HepG2 (cell line): ENCODE measurements at regions not wholly inside any gene's neighbourhood (a gene's known extent, or its start where the extent isn't known, plus 50 kb on each side); places are given as distances from the start of the nearest gene placed in this dataset.

ENCODE experiments used
- CENPT ChIP-seq: sonication (generic); formaldehyde crosslinking; IDR thresholded peaks from 2 replicates; pipeline ENCODE4 v1.8.0; 2022; ENCODE audit warnings: low read depth, mild to moderate bottlenecking, moderate library complexity, missing genetic modification reagents
- ELF1 ChIP-seq: sonication (generic); formaldehyde crosslinking; IDR thresholded peaks from 2 replicates; pipeline ENCODE4 v1.4.0; 2020; ENCODE audit warnings: missing genetic modification reagents
- MEF2D ChIP-seq: sonication (generic); formaldehyde crosslinking; IDR thresholded peaks from 2 replicates; pipeline ENCODE4 v1.5.1; 2020; ENCODE audit warnings: mild to moderate bottlenecking, missing genetic modification reagents
- NRL ChIP-seq: sonication (generic); formaldehyde crosslinking; IDR thresholded peaks from 2 replicates; pipeline ENCODE4 v1.5.0; 2020; ENCODE audit warnings: missing genetic modification reagents, mild to moderate bottlenecking, moderate library complexity, borderline replicate concordance
- PCBP1 ChIP-seq: fragments of 200-400 bp; formaldehyde crosslinking; IDR thresholded peaks from 2 replicates; pipeline ENCODE4 v1.6.1; 2017; ENCODE audit warnings: mild to moderate bottlenecking, low read depth, low read length, borderline replicate concordance
- ZBTB8A ChIP-seq: sonication (generic); formaldehyde crosslinking; IDR thresholded peaks from 2 replicates; pipeline ENCODE4 v1.4.0; 2020; ENCODE audit warnings: mild to moderate bottlenecking, low read depth, missing genetic modification reagents, borderline replicate concordance
- ZFP36L1 ChIP-seq: sonication (generic); formaldehyde crosslinking; IDR thresholded peaks from 2 replicates; pipeline ENCODE4 v1.8.0; 2022; ENCODE audit warnings: mild to moderate bottlenecking, missing genetic modification reagents, moderate library complexity
- ZNF142 ChIP-seq: sonication (generic); formaldehyde crosslinking; IDR thresholded peaks from 2 replicates; pipeline ENCODE4 v1.4.0; 2020; ENCODE audit warnings: missing genetic modification reagents
- ZNF18 ChIP-seq: sonication (generic); formaldehyde crosslinking; IDR thresholded peaks from 2 replicates; pipeline ENCODE4 v1.8.0; 2022; ENCODE audit warnings: mild to moderate bottlenecking, missing genetic modification reagents; ENCODE audit not compliant: insufficient replicate concordance

GRCh38 chr13:81664872-81665271 is 1323.9 kb upstream of the SPRY2 start (continued):
- TF ChIP-seq ZNF142 (CRISPR knock-in tag) (no peak), MEF2D (no peak), ZFP36L1 (CRISPR knock-in tag) (no peak), ZBTB8A (no peak), NRL (no peak), ZNF18 (CRISPR knock-in tag) (no peak), PCBP1 (no peak), ELF1 (no peak), CENPT (CRISPR knock-in tag) (no peak)
- TF ChIP-seq, all 625 proteins: peak for 0
